Germinal center (tissue), 1 donor: ENCODE measurements at regions not wholly inside any gene's neighbourhood (a gene's known extent, or its start where the extent isn't known, plus 50 kb on each side); places are given as distances from the start of the nearest gene placed in this dataset.
"Not testable (repeated sequence)": the region's sequence is repeated elsewhere in the genome, so short reads cannot be mapped to it uniquely, and the experiment has no call there.

Experiments used
- DNase-seq: peaks from one replicate; pipeline ENCODE4 v3.0.0; 2012; ENCODE audit warnings: mixed read lengths, low spot score

DNA sequence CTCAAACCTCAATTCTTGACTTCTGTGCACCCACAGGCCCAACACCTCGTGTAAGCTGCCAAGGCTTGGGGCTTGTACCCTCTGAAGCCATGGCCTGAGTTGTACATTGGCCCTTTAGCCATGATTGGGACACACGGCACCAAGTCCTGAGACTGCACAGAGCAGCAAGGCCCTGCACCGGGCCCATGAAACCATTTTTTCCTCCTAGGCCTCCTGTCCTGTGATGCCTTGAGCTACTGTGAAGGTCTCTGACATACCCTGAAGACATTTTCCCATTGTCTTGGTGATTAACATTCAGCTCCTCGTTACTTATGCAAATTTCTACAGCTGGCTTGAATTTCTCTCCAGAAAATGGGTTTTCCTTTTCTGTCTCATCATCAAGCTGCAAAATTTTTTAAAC lies 52.3 kb upstream of the FRG1 start:
- not testable (repeated sequence) for DNase-seq
